ENCODE measurements at regions not wholly inside any gene's neighbourhood (a gene's known extent, or its start where the extent isn't known, plus 50 kb on each side); places are given as distances from the start of the nearest gene placed in this dataset.
"Not testable (repeated sequence)": the region's sequence is repeated elsewhere in the genome, so short reads cannot be mapped to it uniquely, and the experiment has no call there.

DNA sequence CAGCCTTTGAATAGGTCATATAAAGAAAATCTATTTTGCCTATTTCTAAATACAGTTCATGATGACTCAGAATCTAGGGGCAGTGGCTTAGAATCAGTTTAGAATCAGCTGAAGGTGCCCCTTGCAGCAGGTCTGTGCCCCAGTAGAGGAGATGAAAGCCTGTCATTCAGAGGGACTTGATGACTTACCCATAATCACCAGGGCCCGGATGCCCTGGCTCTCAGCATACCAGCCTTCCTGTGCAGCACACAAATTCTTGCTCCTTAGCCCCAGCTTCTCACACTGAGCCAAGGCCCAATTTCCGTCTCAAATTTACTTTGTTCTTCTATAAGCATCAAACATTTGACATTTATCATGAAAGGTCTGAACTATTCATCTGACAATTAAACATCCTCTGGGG, 83.2 kb upstream of the EOMES start:
- no peak overlapping the region for H3K4me3 ChIP-seq
- no peak for DNase-seq (ENCODE audit: low spot score)
- H3K4me1 ChIP-seq (replicated peaks): no peaks in the 10 kb centered on the region
- H3K27me3 ChIP-seq (replicated peaks; ENCODE audit: insufficient read depth): no peaks in the 10 kb centered on the region
- no peaks in the 10 kb centered on the region for H3K9me3 ChIP-seq
- no peak overlapping the region for H3K27ac ChIP-seq
- 38% methylated on average over 2 of the region's 2 CpGs for WGBS
- TF ChIP-seq POLR2AphosphoS5 (IDR thresholded peaks at IDR 0.05) (no peak), POLR2A (IDR thresholded peaks at IDR 0.05) (no peak)
- TF ChIP-seq, protein P1, sequence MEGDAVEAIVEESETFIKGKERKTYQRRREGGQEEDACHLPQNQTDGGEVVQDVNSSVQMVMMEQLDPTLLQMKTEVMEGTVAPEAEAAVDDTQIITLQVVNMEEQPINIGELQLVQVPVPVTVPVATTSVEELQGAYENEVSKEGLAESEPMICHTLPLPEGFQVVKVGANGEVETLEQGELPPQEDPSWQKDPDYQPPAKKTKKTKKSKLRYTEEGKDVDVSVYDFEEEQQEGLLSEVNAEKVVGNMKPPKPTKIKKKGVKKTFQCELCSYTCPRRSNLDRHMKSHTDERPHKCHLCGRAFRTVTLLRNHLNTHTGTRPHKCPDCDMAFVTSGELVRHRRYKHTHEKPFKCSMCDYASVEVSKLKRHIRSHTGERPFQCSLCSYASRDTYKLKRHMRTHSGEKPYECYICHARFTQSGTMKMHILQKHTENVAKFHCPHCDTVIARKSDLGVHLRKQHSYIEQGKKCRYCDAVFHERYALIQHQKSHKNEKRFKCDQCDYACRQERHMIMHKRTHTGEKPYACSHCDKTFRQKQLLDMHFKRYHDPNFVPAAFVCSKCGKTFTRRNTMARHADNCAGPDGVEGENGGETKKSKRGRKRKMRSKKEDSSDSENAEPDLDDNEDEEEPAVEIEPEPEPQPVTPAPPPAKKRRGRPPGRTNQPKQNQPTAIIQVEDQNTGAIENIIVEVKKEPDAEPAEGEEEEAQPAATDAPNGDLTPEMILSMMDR (IDR thresholded peaks at IDR 0.05): no peak
- intact Hi-C loops (cut with DNase I): no loop called here
- no peaks in the 10 kb centered on the region for H3K36me3 ChIP-seq

DNA sequence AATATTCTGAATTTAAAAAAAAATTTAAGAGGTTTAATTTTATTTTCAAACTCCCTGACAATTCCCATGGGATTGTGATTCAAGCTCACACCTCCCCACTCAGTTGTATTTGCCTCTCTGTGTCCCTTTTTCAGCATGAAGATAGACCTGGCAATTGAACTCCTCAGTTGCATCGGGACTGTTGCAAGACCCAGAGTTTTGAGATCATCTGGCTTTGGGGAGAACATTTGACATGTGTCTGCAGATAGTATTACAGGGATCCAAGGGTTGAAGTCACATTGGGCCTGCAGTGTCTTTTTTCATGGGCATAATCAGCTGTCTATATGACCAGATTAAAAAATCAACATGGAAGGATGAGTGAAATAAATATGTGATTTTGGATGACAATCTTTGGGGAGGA, 91.1 kb upstream of the EOMES start:
- no peak for DNase-seq (ENCODE audit: low spot score)
- Histone ChIP-seq H3K9me3 (no peaks in the 10 kb centered on the region), H3K27me3 (replicated peaks; ENCODE audit: insufficient read depth) (no peaks in the 10 kb centered on the region), H3K4me1 (replicated peaks) (no peaks in the 10 kb centered on the region), H3K36me3 (no peaks in the 10 kb centered on the region), H3K27ac (no peak overlapping the region), H3K4me3 (no peak overlapping the region)
- 39% methylated on average over 1 of the region's 1 CpG for WGBS
- intact Hi-C loops (cut with DNase I): no loop called here
- TF ChIP-seq, protein P1 (IDR thresholded peaks at IDR 0.05): no peak
- TF ChIP-seq POLR2AphosphoS5 (IDR thresholded peaks at IDR 0.05) (no peak), POLR2A (IDR thresholded peaks at IDR 0.05) (no peak)

DNA sequence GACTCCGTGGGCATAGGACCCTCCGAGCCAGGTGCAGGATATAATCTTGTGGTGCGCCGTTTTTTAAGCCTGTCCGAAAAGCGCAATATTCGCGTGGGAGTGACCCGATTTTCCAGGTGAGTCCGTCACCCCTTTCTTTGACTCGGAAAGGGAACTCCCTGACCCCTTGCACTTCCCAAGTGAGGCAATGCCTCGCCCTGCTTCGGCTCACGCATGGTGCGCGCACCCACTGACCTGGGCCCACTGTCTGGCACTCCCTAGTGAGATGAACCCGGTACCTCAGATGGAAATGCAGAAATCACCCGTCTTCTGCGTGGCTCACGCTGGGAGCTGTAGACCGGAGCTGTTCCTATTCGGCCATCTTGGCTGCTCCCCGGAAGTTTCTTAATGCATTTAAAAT, 99.5 kb upstream of the EOMES start:
- H3K36me3 ChIP-seq; H3K27me3 ChIP-seq (replicated peaks; ENCODE audit: insufficient read depth); H3K4me3 ChIP-seq; H3K4me1 ChIP-seq (replicated peaks); H3K27ac ChIP-seq; H3K9me3 ChIP-seq; DNase-seq (ENCODE audit: low spot score); intact Hi-C loops (cut with DNase I): not testable (repeated sequence)
- WGBS: 93% methylated on average over 21 of the region's 23 CpGs

DNA sequence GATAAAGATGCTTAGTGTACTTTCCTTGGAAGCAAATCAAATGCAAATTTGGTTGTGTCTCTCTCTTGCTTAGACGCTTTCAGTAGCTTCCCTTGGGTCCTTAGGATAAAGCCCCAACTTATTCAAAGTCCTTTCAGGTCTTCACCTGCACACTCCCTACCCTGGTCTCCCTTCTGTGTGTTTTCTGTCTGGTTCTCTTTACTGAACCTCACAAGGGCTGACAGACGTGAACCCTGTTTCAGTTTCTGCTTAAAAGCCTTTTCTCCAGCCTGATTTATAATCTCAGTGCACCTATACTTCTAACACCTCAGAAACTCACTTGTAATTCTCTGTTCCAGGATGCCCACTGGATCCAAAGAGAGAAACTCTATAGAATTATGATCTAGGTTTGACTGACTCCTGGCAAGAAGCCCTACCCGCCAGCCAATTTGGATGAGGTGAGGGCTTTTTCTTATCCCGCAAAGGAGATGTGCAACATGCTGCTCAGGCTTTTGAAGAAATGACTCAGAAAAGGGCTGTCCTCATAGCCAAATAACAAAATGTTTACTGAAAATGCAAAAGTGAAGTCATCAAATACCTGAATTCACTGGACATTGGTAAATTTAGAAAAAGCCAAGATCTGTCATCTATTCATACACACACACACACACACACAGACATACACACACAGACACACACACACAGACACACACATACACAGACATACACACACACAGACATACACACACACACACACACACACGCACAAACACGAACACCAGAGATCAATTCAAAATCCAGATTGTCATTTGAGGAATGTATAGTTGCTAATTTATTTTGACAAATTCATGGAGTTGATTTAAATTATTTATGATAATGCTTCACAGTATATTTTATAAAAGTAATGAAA, 102.4 kb upstream of the EOMES start:
- no peaks in the 10 kb centered on the region for H3K27me3 ChIP-seq (replicated peaks; ENCODE audit: insufficient read depth)
- H3K4me3 ChIP-seq: no peak overlapping the region
- H3K9me3 ChIP-seq: no peaks in the 10 kb centered on the region
- H3K27ac ChIP-seq: no peak overlapping the region
- DNase-seq (ENCODE audit: low spot score): no peak
- no peaks in the 10 kb centered on the region for H3K4me1 ChIP-seq (replicated peaks)
- 68% methylated on average over 6 of the region's 6 CpGs for WGBS
- no peaks in the 10 kb centered on the region for H3K36me3 ChIP-seq
- intact Hi-C loops (cut with DNase I): no loop called here
- TF ChIP-seq, protein P1 (IDR thresholded peaks at IDR 0.05): no peak
- TF ChIP-seq POLR2A (IDR thresholded peaks at IDR 0.05): no peak
- no peak for TF ChIP-seq POLR2AphosphoS5 (IDR thresholded peaks at IDR 0.05)

DNA sequence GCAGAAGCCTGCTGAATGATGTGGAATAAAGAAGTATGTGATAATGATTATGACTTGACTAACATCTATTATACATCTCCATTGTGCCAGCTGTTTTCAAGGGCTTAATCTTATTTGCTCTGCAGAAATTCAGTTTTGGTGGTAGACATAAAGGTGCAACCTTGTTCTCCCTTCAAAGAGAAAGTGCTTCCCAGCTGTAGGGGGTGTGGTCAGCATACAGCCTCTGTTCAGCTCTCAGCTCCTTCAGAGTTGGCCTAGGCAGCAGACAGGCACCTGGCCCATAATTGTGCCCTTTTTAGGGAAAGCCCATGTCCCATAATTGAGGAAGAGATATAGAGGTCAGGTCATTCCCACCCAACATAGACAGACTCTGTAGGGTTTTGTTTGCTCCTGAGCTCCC, 104.3 kb upstream of the EOMES start:
- no peaks in the 10 kb centered on the region for H3K27me3 ChIP-seq (replicated peaks; ENCODE audit: insufficient read depth)

More for the DNA sequence above, 104.3 kb upstream of the EOMES start:
- intact Hi-C loops (cut with DNase I): no loop called here
- Histone ChIP-seq H3K27ac (no peak overlapping the region), H3K36me3 (no peaks in the 10 kb centered on the region), H3K9me3 (no peaks in the 10 kb centered on the region), H3K4me3 (no peak overlapping the region), H3K4me1 (replicated peaks) (no peaks in the 10 kb centered on the region)
- no peak for DNase-seq (ENCODE audit: low spot score)
- TF ChIP-seq POLR2AphosphoS5 (IDR thresholded peaks at IDR 0.05) (no peak), POLR2A (IDR thresholded peaks at IDR 0.05) (no peak)
- TF ChIP-seq, protein P1 (IDR thresholded peaks at IDR 0.05): no peak

Data from prostate gland (tissue), 2 donors.